IMR-90 (cell line): ENCODE measurements at regions not wholly inside any gene's neighbourhood (a gene's known extent, or its start where the extent isn't known, plus 50 kb on each side); places are given as distances from the start of the nearest gene placed in this dataset.

Source experiments
- ATAC-seq: fragments of 200-7000 bp; cut with Tn5 transposase; 2 replicates; pipeline ENCODE4 v1.9.1; 2020; ENCODE audit warnings: low read depth, mild to moderate bottlenecking, moderate library complexity
- BruUV-seq: library from RNA; stranded (reverse); fragments of 400-500 nt; replicated peaks from 2 replicates; lab custom pipeline; 2021; lab: Mats Ljungman, UMichigan
- CTCF ChIA-PET: fragments of 300-600 bp; formaldehyde crosslinking; extraction: SDS; loops from one replicate; lab custom pipeline; 2021; ENCODE audit warnings: antibody characterized with exemption; lab: Yijun Ruan, JAX
- POLR2A ChIA-PET: fragments of 300-600 bp; sonication (Branson Sonifier 250); formaldehyde crosslinking; loops from one replicate; lab custom pipeline; 2022; ENCODE audit warnings: antibody characterized with exemption; ENCODE audit not compliant: unreplicated experiment; lab: Charles Lee
- DNase-seq: peaks from one replicate; pipeline ENCODE4 v3.0.0; 2013
- H2AFZ ChIP-seq: replicated peaks from 2 replicates; pipeline ENCODE3; 2013; ENCODE audit warnings: low read length, mild to moderate bottlenecking; ENCODE audit not compliant: poor library complexity
- H2AK5ac ChIP-seq: 2 replicates; pipeline ENCODE4 v1.6.1; 2013; ENCODE audit warnings: low read depth, low read length, inconsistent platforms
- H2AK9ac ChIP-seq: replicated peaks from 2 replicates; pipeline ENCODE3; 2013; ENCODE audit warnings: mild to moderate bottlenecking, low read depth, low read length, moderate library complexity; ENCODE audit not compliant: poor library complexity
- H2BK120ac ChIP-seq: 2 replicates; pipeline ENCODE4 v1.6.1; 2013; ENCODE audit warnings: low read depth, low read length, inconsistent platforms
- H2BK15ac ChIP-seq: 3 replicates; pipeline ENCODE4 v1.6.1; 2013; ENCODE audit warnings: low read depth, low read length, inconsistent platforms
- H2BK20ac ChIP-seq: 2 replicates; pipeline ENCODE4 v1.6.1; 2013; ENCODE audit warnings: low read depth, mild to moderate bottlenecking, inconsistent platforms, low read length, moderate library complexity
- H2BK5ac ChIP-seq: 2 replicates; pipeline ENCODE4 v1.6.1; 2013; ENCODE audit warnings: mild to moderate bottlenecking, low read depth, low read length, inconsistent platforms; ENCODE audit not compliant: poor library complexity, severe bottlenecking
- H3K14ac ChIP-seq: replicated peaks from 2 replicates; pipeline ENCODE4 v1.6.1; 2013; ENCODE audit warnings: low read depth, low read length, inconsistent platforms
- H3K18ac ChIP-seq: 2 replicates; pipeline ENCODE4 v1.6.1; 2013; ENCODE audit warnings: low read depth, low read length, control low read depth
- H3K23ac ChIP-seq: 2 replicates; pipeline ENCODE4 v1.6.1; 2013; ENCODE audit warnings: low read depth, low read length, inconsistent platforms
- H3K27ac ChIP-seq: 2 replicates; pipeline ENCODE4 v1.5.1; 2013; ENCODE audit warnings: mild to moderate bottlenecking, control low read depth, low read length; ENCODE audit not compliant: insufficient read depth
- H3K27me3 ChIP-seq: 2 replicates; pipeline ENCODE4 v1.6.1; 2013; ENCODE audit warnings: low read length; ENCODE audit not compliant: control insufficient read depth, insufficient read depth
- H3K36me3 ChIP-seq: 2 replicates; pipeline ENCODE4 v1.6.1; 2013; ENCODE audit warnings: low read length, mixed read lengths; ENCODE audit not compliant: control insufficient read depth, insufficient read depth
- H3K4ac ChIP-seq: 2 replicates; pipeline ENCODE4 v1.6.1; 2013; ENCODE audit warnings: low read depth, low read length, inconsistent platforms
- H3K4me1 ChIP-seq: 2 replicates; pipeline ENCODE4 v1.6.1; 2013; ENCODE audit warnings: low read length, mixed read lengths; ENCODE audit not compliant: control insufficient read depth, insufficient read depth
- H3K4me2 ChIP-seq: 2 replicates; pipeline ENCODE4 v1.6.1; 2013; ENCODE audit warnings: low read depth, mild to moderate bottlenecking, control low read depth, low read length, moderate library complexity
- H3K4me3 ChIP-seq: 2 replicates; pipeline ENCODE4 v1.5.1; 2013; ENCODE audit warnings: low read depth, mild to moderate bottlenecking, control low read depth, low read length, moderate library complexity; ENCODE audit not compliant: insufficient read depth
- H3K56ac ChIP-seq: 2 replicates; pipeline ENCODE4 v1.6.1; 2013; ENCODE audit warnings: low read length, inconsistent platforms; ENCODE audit not compliant: insufficient read depth; ENCODE audit errors: extremely low read depth
- H3K79me1 ChIP-seq, 2 experiments: 2 replicates each; pipeline ENCODE4 v1.6.1; 2013; ENCODE audit warnings: low read length in 2 of 2, inconsistent platforms in 1 of 2, low read depth in 1 of 2
- H3K9ac ChIP-seq: 2 replicates; pipeline ENCODE4 v1.6.1; 2013; ENCODE audit warnings: low read depth, low read length, control low read depth
- H3K9me1 ChIP-seq: 2 replicates; pipeline ENCODE4 v1.6.1; 2013; ENCODE audit warnings: low read length, inconsistent platforms; ENCODE audit not compliant: insufficient read depth
- H3K9me3 ChIP-seq: 2 replicates; pipeline ENCODE4 v1.6.1; 2013; ENCODE audit warnings: low read length; ENCODE audit not compliant: control insufficient read depth, insufficient read depth
- H4K20me1 ChIP-seq: 2 replicates; pipeline ENCODE4 v1.6.1; 2013; ENCODE audit warnings: low read length, inconsistent platforms; ENCODE audit not compliant: insufficient read depth
- H4K5ac ChIP-seq: 2 replicates; pipeline ENCODE4 v1.6.1; 2013; ENCODE audit warnings: mild to moderate bottlenecking, low read depth, low read length, control low read depth
- H4K8ac ChIP-seq, 2 experiments: 2 replicates each; pipeline ENCODE4 v1.6.1; 2013; ENCODE audit warnings: low read depth in 2 of 2, low read length in 2 of 2, control low read depth in 1 of 2, inconsistent platforms in 1 of 2
- H4K91ac ChIP-seq: 2 replicates; pipeline ENCODE4 v1.6.1; 2013; ENCODE audit warnings: low read depth, low read length, inconsistent platforms; ENCODE audit not compliant: insufficient read depth
- BHLHE40 ChIP-seq: fragments of 150-350 bp; IDR thresholded peaks from 2 replicates; pipeline ENCODE4 v1.6.1; 2016; ENCODE audit warnings: mild to moderate bottlenecking, low read depth, low read length
- CHD1 ChIP-seq: IDR thresholded peaks from 2 replicates; pipeline ENCODE4 v1.6.1; 2012; ENCODE audit warnings: low read depth, low read length, improper control_type of control experiment
- FOS ChIP-seq: fragments of 150-350 bp; IDR thresholded peaks from 2 replicates; pipeline ENCODE4 v1.6.1; 2016; ENCODE audit warnings: low read depth, low read length
- MAFK ChIP-seq: IDR thresholded peaks from 2 replicates; pipeline ENCODE4 v1.6.1; 2012; ENCODE audit warnings: low read depth, low read length, improper control_type of control experiment
- MAZ ChIP-seq: IDR thresholded peaks from 2 replicates; pipeline ENCODE4 v1.6.1; 2012; ENCODE audit warnings: low read depth, mild to moderate bottlenecking, low read length, improper control_type of control experiment, moderate library complexity, borderline replicate concordance
- MXI1 ChIP-seq: IDR thresholded peaks from 2 replicates; pipeline ENCODE4 v1.6.1; 2012; ENCODE audit warnings: low read depth, mild to moderate bottlenecking, low read length, moderate library complexity, borderline replicate concordance
- SMC3 ChIP-seq: fragments of 150-350 bp; IDR thresholded peaks from 2 replicates; pipeline ENCODE4 v1.6.1; 2016; ENCODE audit warnings: low read depth, mild to moderate bottlenecking, antibody characterized with exemption, low read length, moderate library complexity
- WGBS, 2 experiments: methylation state at CpG; one replicate each; pipeline versions ENCODE4 v1.1.5 to v1.1.7; 2013; ENCODE audit warnings: missing lambda C conversion rate in 2 of 2; ENCODE audit not compliant: insufficient read length in 1 of 2; ENCODE audit errors: extremely low coverage in 2 of 2; 5-methylcytosine and 5-hydroxymethylcytosine counted together
- dilution Hi-C: fragments of 300-500 bp; cut with HindIII; formaldehyde crosslinking; loops from one replicate; pipeline ENCODE4 v1.14.3; 2018; ENCODE audit warnings: low sequenced_read_pairs; ENCODE audit not compliant: unreplicated experiment
- in situ Hi-C: fragments of 300-500 bp; cut with MboI; formaldehyde crosslinking; loops from 3 replicates; pipeline ENCODE4 v1.14.3; 2019; ENCODE audit warnings: low sequenced_read_pairs, inconsistent platforms, mixed read lengths
- intact Hi-C: fragments of 100-400 bp; cut with micrococcal nuclease; formaldehyde crosslinking; loops from 2 replicates; pipeline ENCODE4 v1.10.0; 2022
- TF ChIP-seq, protein P1 (sequence below): fragments of 150-350 bp; IDR thresholded peaks from 2 replicates; pipeline ENCODE4 v1.6.1; 2016; ENCODE audit warnings: low read depth, mild to moderate bottlenecking, low read length, moderate library complexity, borderline replicate concordance
- TF ChIP-seq, protein P2 (sequence below): conservative IDR thresholded peaks from 2 replicates; pipeline ENCODE4 v1.5.1; 2012; ENCODE audit warnings: mild to moderate bottlenecking, low read depth, low read length, improper control_type of control experiment

DNA sequence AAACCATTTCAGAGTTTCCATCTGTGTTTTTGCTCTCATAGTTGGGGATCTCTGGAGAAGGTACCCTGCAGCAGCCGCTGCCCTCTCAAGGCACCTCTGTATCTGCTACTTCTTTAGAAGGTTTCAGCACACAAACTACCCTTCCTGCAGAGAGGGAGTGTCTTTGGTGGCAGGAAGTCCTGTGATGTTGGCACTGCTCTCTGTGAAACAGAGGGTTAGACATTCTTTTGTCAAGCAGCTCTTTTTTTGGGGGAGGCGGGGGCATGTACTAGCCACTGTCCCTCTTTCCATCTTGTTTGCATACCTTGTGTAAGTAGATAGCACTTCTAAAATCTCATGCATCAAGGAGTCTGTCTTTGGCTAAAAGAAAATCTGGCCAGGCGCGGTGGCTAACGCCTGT lies 352.6 kb downstream of the BMP4 start:
- H3K4me3 ChIP-seq, result no peak overlapping the region
- no peak overlapping the region for H4K91ac ChIP-seq
- H3K4ac ChIP-seq, result no peak overlapping the region
- POLR2A ChIA-PET, result no interaction called here
- no peak overlapping the region for H2AK5ac ChIP-seq
- no peak overlapping the region for H2BK5ac ChIP-seq
- CTCF ChIA-PET, result no interaction called here
- WGBS, 2 experiments, result 100% methylated on average over 3 of the region's 5 CpGs; no CpG with 5 or more reads in 1 of the 2 experiments
- no TSS peak for BruUV-seq
- H4K5ac ChIP-seq, result no peak overlapping the region
- no peak overlapping the region for H3K4me2 ChIP-seq
- H3K18ac ChIP-seq, result no peak overlapping the region
- TF ChIP-seq, protein P1, sequence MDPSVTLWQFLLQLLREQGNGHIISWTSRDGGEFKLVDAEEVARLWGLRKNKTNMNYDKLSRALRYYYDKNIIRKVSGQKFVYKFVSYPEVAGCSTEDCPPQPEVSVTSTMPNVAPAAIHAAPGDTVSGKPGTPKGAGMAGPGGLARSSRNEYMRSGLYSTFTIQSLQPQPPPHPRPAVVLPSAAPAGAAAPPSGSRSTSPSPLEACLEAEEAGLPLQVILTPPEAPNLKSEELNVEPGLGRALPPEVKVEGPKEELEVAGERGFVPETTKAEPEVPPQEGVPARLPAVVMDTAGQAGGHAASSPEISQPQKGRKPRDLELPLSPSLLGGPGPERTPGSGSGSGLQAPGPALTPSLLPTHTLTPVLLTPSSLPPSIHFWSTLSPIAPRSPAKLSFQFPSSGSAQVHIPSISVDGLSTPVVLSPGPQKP, result no peak
- TF ChIP-seq MAFK (no peak), MAZ (no peak), BHLHE40 (no peak), FOS (no peak), SMC3 (no peak), MXI1 (no peak), CHD1 (no peak)
- TF ChIP-seq, protein P2, sequence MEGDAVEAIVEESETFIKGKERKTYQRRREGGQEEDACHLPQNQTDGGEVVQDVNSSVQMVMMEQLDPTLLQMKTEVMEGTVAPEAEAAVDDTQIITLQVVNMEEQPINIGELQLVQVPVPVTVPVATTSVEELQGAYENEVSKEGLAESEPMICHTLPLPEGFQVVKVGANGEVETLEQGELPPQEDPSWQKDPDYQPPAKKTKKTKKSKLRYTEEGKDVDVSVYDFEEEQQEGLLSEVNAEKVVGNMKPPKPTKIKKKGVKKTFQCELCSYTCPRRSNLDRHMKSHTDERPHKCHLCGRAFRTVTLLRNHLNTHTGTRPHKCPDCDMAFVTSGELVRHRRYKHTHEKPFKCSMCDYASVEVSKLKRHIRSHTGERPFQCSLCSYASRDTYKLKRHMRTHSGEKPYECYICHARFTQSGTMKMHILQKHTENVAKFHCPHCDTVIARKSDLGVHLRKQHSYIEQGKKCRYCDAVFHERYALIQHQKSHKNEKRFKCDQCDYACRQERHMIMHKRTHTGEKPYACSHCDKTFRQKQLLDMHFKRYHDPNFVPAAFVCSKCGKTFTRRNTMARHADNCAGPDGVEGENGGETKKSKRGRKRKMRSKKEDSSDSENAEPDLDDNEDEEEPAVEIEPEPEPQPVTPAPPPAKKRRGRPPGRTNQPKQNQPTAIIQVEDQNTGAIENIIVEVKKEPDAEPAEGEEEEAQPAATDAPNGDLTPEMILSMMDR, result no peak
- no peak overlapping the region for H2BK120ac ChIP-seq
- no peak overlapping the region for H2AK9ac ChIP-seq
- no peak overlapping the region for H2AFZ ChIP-seq
- no peak overlapping the region for H2BK15ac ChIP-seq
- H3K27ac ChIP-seq, result no peak overlapping the region
- H4K8ac ChIP-seq, result no peak overlapping the region
- DNase-seq (no peak), ATAC-seq (no peak)
- intact Hi-C loops, result no loop called here
- no peaks in the 10 kb centered on the region for H3K9me1 ChIP-seq
- H3K9me3 ChIP-seq, result no peaks in the 10 kb centered on the region
- H3K27me3 ChIP-seq, result peaks cover 1% of the 10 kb centered on the region; the same call in 1 of the 2 replicates
- H2BK20ac ChIP-seq, result no peak overlapping the region
- H3K9ac ChIP-seq, result no peak overlapping the region
- no peak overlapping the region for H3K14ac ChIP-seq
- H3K36me3 ChIP-seq, result no peaks in the 10 kb centered on the region
- no peak overlapping the region for H3K56ac ChIP-seq
- dilution Hi-C loops, result no loop called here
- H3K23ac ChIP-seq, result no peak overlapping the region
- H3K4me1 ChIP-seq, result peaks cover 3% of the 10 kb centered on the region; the same call in 1 of the 2 replicates
- H3K79me1 ChIP-seq, result no peaks in the 10 kb centered on the region
- in situ Hi-C loops, result no loop called here
- H4K20me1 ChIP-seq, result no peaks in the 10 kb centered on the region
